Right cardiac atrium (tissue), 5 donors: ENCODE measurements at regions not wholly inside any gene's neighbourhood (a gene's known extent, or its start where the extent isn't known, plus 50 kb on each side); places are given as distances from the start of the nearest gene placed in this dataset.
"Not testable (repeated sequence)": the region's sequence is repeated elsewhere in the genome, so short reads cannot be mapped to it uniquely, and the experiment has no call there.

Experiments
- ATAC-seq, 2 donors: fragments of 200-7000 bp; cut with Tn5 transposase; one replicate each; pipeline versions ENCODE4 v1.8.0 to v1.9.1; 2020; ENCODE audit warnings: moderate library complexity in 2 of 2, mild to moderate bottlenecking in 1 of 2
- DNase-seq, 3 donors: peaks; one replicate each; pipeline ENCODE4 v3.0.0-alpha.2; 2020
- H3K27ac ChIP-seq: one replicate; pipeline ENCODE4 v1.5.1; 2013; ENCODE audit warnings: mild to moderate bottlenecking, low read length, control low read depth, moderate library complexity
- H3K27me3 ChIP-seq: one replicate; pipeline ENCODE4 v1.6.1; 2013; ENCODE audit not compliant: control insufficient read depth, insufficient read depth
- H3K4me1 ChIP-seq: one replicate; pipeline ENCODE4 v1.6.1; 2013; ENCODE audit warnings: low read length; ENCODE audit not compliant: control insufficient read depth, insufficient read depth
- H3K4me3 ChIP-seq: one replicate; pipeline ENCODE4 v1.5.1; 2013; ENCODE audit warnings: low read length, control low read depth
- H3K9me3 ChIP-seq: one replicate; pipeline ENCODE4 v1.6.1; 2013; ENCODE audit warnings: low read length; ENCODE audit not compliant: control insufficient read depth
- WGBS: extraction: QIAGEN DNeasy Blood & Tissue Kit; methylation state at CpG from one replicate; pipeline ENCODE4 v1.1.7; 2013; 5-methylcytosine and 5-hydroxymethylcytosine counted together
- intact Hi-C, 4 donors: fragments of 100-400 bp; cut with DNase I; formaldehyde crosslinking; loops; one replicate each; pipeline versions ENCODE4 v1.11.0 to v1.14.0; 2022 to 2023
- donor health status: healthy with polysubstance abuse.
- donor health status: DM: no; HTN: yes; CAD: no.
- donor health status: DM: no; HTN: no; CAD: no.
- donor health status: DM: no; HTN: yes; CAD: no; lungs with severe emphysema.
- donor health status: DM: yes; HTN: yes; CAD: no.

- intact Hi-C loops: no loop called here
- H3K27me3 ChIP-seq: no peaks in the 10 kb centered on the region
- ATAC-seq (no peak), DNase-seq (no peak)
- H3K4me1 ChIP-seq: no peaks in the 10 kb centered on the region
- no peak overlapping the region for H3K27ac ChIP-seq
- H3K9me3 ChIP-seq: no peaks in the 10 kb centered on the region
- 63% methylated on average over 1 of the region's 1 CpG for WGBS
- no peak overlapping the region for H3K4me3 ChIP-seq
These were observed 176.1 kb upstream of the NOL4 start for GRCh38 chr18:34400834-34401233.

- no peaks in the 10 kb centered on the region for H3K27me3 ChIP-seq
- DNase-seq (no peak), ATAC-seq (no peak)
- no peaks in the 10 kb centered on the region for H3K9me3 ChIP-seq
- no peaks in the 10 kb centered on the region for H3K4me1 ChIP-seq
- no peak overlapping the region for H3K27ac ChIP-seq
- WGBS: 46% methylated on average over 2 of the region's 2 CpGs
- no peak overlapping the region for H3K4me3 ChIP-seq
- intact Hi-C loops: no loop called here
These were observed 177.1 kb upstream of the NOL4 start for GRCh38 chr18:34401775-34402174.

- ATAC-seq, H3K27me3 ChIP-seq, H3K9me3 ChIP-seq, H3K27ac ChIP-seq, H3K4me3 ChIP-seq, DNase-seq, intact Hi-C loops, H3K4me1 ChIP-seq: not testable (repeated sequence)
- 94% methylated on average over 12 of the region's 12 CpGs for WGBS
These were observed 182.8 kb upstream of the NOL4 start for GRCh38 chr18:34407471-34407870.

- 51% methylated on average over 1 of the region's 1 CpG for WGBS
- H3K9me3 ChIP-seq: no peaks in the 10 kb centered on the region
- H3K4me3 ChIP-seq: no peak overlapping the region
- H3K27me3 ChIP-seq: no peaks in the 10 kb centered on the region
- no peak overlapping the region for H3K27ac ChIP-seq
- no peaks in the 10 kb centered on the region for H3K4me1 ChIP-seq
- DNase-seq (no peak), ATAC-seq (no peak)
- intact Hi-C loops: no loop called here
These were observed 187.2 kb upstream of the NOL4 start for GRCh38 chr18:34411952-34412351.

- 77% methylated on average over 4 of the region's 4 CpGs for WGBS
- H3K27ac ChIP-seq: no peak overlapping the region
- H3K27me3 ChIP-seq: no peaks in the 10 kb centered on the region
- no peak overlapping the region for H3K4me3 ChIP-seq
- intact Hi-C loops: no loop called here
- no peak for ATAC-seq
- no peaks in the 10 kb centered on the region for H3K4me1 ChIP-seq
- DNase-seq: no peak
- H3K9me3 ChIP-seq: no peaks in the 10 kb centered on the region
These were observed 206.3 kb upstream of the NOL4 start for GRCh38 chr18:34431042-34431441.

GRCh38 chr18:34444622-34445021 lies 219.9 kb upstream of the NOL4 start:
- DNase-seq (no peak), ATAC-seq (no peak)
- Histone ChIP-seq H3K4me3 (no peak overlapping the region), H3K27ac (no peak overlapping the region), H3K9me3 (no peaks in the 10 kb centered on the region), H3K4me1 (no peaks in the 10 kb centered on the region), H3K27me3 (no peaks in the 10 kb centered on the region)
- WGBS: 74% methylated on average over 2 of the region's 2 CpGs
- intact Hi-C loops: no loop called here

- intact Hi-C loops: no loop called here
- Histone ChIP-seq H3K4me3 (no peak overlapping the region), H3K9me3 (no peaks in the 10 kb centered on the region), H3K4me1 (no peaks in the 10 kb centered on the region), H3K27ac (no peak overlapping the region), H3K27me3 (no peaks in the 10 kb centered on the region)
- DNase-seq: no peak
- no peak for ATAC-seq
These were observed 223.9 kb upstream of the NOL4 start for GRCh38 chr18:34448662-34449061.

- intact Hi-C loops: no loop called here
- no peak for ATAC-seq
- Histone ChIP-seq H3K4me3 (no peak overlapping the region), H3K27ac (no peak overlapping the region), H3K27me3 (no peaks in the 10 kb centered on the region), H3K4me1 (no peaks in the 10 kb centered on the region), H3K9me3 (no peaks in the 10 kb centered on the region)
- 52% methylated on average over 3 of the region's 3 CpGs for WGBS
- DNase-seq: no peak
These were observed 233.0 kb upstream of the NOL4 start for GRCh38 chr18:34457761-34458160.

- intact Hi-C loops: no loop called here
- no peaks in the 10 kb centered on the region for H3K9me3 ChIP-seq
- 46% methylated on average over 3 of the region's 3 CpGs for WGBS
- DNase-seq: no peak
- H3K4me3 ChIP-seq: no peak overlapping the region
- ATAC-seq: no peak
- H3K27me3 ChIP-seq: no peaks in the 10 kb centered on the region
- H3K27ac ChIP-seq: no peak overlapping the region
- H3K4me1 ChIP-seq: no peaks in the 10 kb centered on the region
These were observed 233.8 kb upstream of the NOL4 start for GRCh38 chr18:34458410-34458977.

- Histone ChIP-seq H3K4me1 (no peaks in the 10 kb centered on the region), H3K27ac (no peak overlapping the region), H3K27me3 (no peaks in the 10 kb centered on the region), H3K9me3 (no peaks in the 10 kb centered on the region), H3K4me3 (no peak overlapping the region)
- intact Hi-C loops: no loop called here
- DNase-seq: no peak
- no peak for ATAC-seq
- WGBS: 79% methylated on average over 3 of the region's 3 CpGs
These were observed 236.6 kb upstream of the NOL4 start for GRCh38 chr18:34461266-34461665.

- 84% methylated on average over 1 of the region's 1 CpG for WGBS
- DNase-seq: no peak
- intact Hi-C loops: no loop called here
- Histone ChIP-seq H3K27ac (no peak overlapping the region), H3K27me3 (no peaks in the 10 kb centered on the region), H3K9me3 (no peaks in the 10 kb centered on the region), H3K4me3 (no peak overlapping the region), H3K4me1 (no peaks in the 10 kb centered on the region)
- no peak for ATAC-seq
These were observed 242.3 kb upstream of the NOL4 start for GRCh38 chr18:34467058-34467457.

- H3K27ac ChIP-seq: no peak overlapping the region
- H3K4me1 ChIP-seq: no peaks in the 10 kb centered on the region
- ATAC-seq (no peak), DNase-seq (no peak)
- H3K9me3 ChIP-seq: no peaks in the 10 kb centered on the region
- WGBS: 64% methylated on average over 4 of the region's 4 CpGs
- no peak overlapping the region for H3K4me3 ChIP-seq
- H3K27me3 ChIP-seq: no peaks in the 10 kb centered on the region
- intact Hi-C loops: no loop called here
These were observed 229.9 kb upstream of the DTNA start for GRCh38 chr18:34480162-34480700.
